DMS53 treated with DMSO at 0.1 percent for 48 hours (cell line): ENCODE measurements at regions not wholly inside any gene's neighbourhood (a gene's known extent, or its start where the extent isn't known, plus 50 kb on each side); places are given as distances from the start of the nearest gene placed in this dataset.
A peak's percentile ranks its signal among the peaks of the same experiment; 100 is the strongest.
"Not testable (repeated sequence)": the region's sequence is repeated elsewhere in the genome, so short reads cannot be mapped to it uniquely, and the experiment has no call there.

ENCODE experiments used
- DNase-seq: peaks from one replicate; lab custom pipeline; 2025; ENCODE audit not compliant: unreplicated experiment; lab: John Stamatoyannopoulos, UW

DNA sequence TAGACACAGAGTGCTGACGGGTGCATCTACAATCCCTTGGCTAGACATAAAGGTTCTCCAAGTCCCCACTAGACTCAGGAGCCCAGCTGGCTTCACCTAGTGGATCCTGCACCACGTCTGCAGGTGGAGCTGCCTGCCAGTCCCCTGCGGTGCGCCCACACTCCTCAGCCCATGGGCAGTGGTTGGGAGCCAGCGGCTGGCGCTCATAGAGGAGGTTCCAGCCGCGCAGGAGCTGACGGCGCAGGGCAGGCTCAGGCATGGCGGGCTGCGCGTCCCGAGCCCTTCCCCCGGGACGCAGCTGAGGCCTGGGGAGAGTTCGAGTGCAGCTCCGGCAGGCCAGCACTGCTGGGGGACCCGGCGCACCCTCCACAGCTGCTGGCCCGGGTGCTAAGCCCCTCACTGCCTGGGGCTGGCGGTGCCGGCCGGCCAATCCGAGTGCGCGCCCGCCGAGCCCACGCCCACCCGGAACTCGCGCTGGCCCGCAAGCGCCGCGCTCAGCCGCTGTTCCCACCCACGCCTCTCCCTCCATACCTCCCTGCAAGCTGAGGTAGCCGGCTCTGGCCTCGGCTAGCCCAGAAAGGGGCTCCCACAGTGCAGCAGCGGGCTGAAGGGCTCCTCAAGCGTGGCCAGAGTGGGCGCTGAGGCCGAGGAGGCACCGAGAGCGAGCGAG is 1364.5 kb upstream of the WWC1 start:
- not testable (repeated sequence) for DNase-seq

GRCh38 chr5:166936351-166936750 is 1355.1 kb upstream of the WWC1 start:
- DNase-seq = no peak

DNA sequence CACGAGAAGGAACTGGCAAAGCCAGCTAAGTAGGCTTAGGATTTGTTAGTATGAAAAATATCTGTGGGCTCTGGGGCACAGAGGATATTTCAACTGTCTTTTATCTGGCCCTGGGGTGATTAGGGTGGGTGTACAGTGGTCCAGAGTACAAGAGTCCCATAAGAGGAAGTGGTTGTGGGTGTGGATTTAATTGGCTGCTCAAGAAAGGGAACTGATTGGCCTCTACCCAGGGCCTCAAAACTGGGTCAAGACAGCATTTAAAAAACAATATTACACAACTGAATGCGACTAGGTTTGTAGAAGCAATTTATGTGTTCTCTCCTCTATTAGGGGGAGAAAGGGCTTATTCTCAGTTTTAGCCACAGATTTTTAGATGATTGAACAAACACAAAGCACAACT is 1353.4 kb upstream of the WWC1 start:
- DNase-seq = no peak

- no peak for DNase-seq
Measured at GRCh38 chr5:166942948-166943347, 1348.5 kb upstream of the WWC1 start.

DNA sequence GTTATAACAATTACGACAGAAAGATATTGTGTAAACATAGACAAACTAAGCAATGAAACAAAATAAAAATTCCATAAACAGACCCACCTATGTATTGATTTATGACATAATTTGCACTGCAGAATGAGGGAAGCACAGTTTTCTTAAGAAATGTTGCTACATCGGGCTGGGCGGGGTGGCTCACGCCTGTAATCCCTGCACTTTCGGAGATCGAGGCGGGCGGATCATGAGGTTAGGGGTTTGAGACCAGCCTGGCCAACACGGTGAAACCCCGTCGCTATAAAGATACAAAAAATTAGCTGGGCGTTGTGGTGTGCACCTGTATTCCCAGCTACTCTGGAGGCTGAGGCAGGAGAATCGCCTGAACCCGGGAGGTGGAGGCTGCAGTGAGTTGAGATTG is 1344.4 kb upstream of the WWC1 start:
- DNase-seq = no peak

- DNase-seq = no peak
Measured at GRCh38 chr5:166948679-166949078, 1342.8 kb upstream of the WWC1 start.

GRCh38 chr5:166952048-166952447 is 1339.4 kb upstream of the WWC1 start:
- no peak for DNase-seq

DNA sequence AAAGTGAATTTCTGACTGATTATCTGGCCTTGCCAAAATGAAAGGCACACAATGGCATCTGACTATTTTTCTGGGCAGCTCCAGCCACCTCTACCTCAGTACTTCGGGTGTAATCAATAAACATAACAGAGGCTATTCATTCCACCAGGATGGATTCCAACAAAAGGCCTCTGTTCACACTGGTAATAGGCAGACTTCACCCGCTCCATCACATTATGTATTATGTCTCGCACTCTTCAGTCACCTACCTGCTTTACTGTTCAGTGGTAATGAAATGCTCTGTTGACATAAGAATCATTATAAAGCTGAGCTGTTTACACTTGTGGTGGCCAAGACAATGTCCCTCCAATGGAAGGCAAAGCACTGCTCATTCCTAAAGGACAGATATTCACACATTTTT is 1333.7 kb upstream of the WWC1 start:
- no peak for DNase-seq

- no peak for DNase-seq
Measured at GRCh38 chr5:166959766-166960165, 1331.7 kb upstream of the WWC1 start.

DNA sequence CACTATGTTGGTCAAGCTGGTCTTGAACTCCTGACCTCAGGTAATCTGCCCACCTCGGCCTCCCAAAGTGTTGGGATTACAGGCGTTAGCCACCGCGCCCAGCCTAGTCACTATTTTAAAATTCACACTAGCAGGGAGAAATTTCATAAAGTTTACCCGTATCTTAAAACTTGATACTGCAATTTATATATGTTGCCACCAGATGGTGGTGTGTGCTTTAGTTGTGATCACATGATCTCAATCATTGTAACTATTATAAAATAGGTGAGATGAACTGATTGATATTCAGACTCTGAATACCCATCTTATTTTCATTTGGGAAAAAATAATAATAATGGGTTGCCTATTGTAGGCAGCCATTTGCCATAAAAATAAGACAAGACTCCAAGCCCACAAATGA is 1330.4 kb upstream of the WWC1 start:
- DNase-seq = peak; percentile 5

GRCh38 chr5:166961913-166962312 is 1329.5 kb upstream of the WWC1 start:
- DNase-seq = no peak

- no peak for DNase-seq
Measured at GRCh38 chr5:166962461-166962860, 1329.0 kb upstream of the WWC1 start.

DNA sequence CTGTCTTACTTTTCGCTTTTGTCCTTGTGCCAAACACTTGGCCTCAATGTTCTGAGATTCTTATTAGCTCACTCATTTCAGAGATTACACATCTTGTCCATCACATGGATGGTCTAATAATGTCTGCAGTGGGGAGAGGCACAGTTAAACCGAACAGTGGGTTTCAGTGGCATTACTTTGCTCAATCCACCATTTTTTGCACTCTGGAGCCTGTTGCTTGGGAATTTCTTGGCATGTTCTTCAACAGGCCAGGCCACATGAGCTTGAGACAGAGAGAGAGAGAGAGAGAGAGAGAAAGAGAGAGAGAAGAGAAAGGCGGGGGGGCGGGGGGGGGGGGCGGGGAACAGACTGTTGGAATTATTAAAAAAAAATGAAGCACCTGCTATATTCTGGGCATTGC is 1327.8 kb upstream of the WWC1 start:
- DNase-seq = no peak

GRCh38 chr5:166977911-166978422 is 1313.5 kb upstream of the WWC1 start:
- no peak for DNase-seq

DNA sequence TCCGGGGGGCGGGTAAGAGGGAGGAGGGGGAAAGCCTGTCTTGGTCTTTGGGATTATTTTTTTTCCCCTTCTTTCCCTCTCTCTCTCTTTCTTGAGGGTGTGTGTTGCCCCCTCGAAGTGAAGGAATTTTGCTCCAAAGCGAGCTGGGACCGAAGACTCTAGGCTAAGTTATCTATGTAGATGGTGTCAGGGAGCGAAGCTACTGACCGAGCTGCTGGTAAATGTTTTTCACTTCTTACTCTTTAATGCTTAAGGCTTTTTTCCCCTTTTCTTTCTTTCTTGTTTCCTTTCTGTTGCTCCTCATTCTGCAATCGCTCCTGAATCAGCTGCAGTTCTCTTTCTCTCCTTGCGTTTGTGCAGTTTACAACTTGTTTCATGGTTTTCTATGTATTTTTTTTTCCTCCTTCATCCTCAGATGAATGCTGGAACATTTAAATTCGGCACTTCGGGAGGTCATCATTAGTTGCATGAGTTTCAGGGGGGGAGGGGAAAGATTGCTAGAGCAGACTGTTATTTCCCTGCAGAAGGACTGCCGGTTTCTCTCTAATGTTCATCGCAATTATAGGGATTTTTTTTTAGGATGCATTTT is 1312.0 kb upstream of the WWC1 start:
- DNase-seq = no peak

- no peak for DNase-seq
Measured at GRCh38 chr5:166980666-166981065, 1310.8 kb upstream of the WWC1 start.

- no peak for DNase-seq
Measured at GRCh38 chr5:166982226-166982625, 1309.2 kb upstream of the WWC1 start.

- DNase-seq = no peak
Measured at GRCh38 chr5:166991601-166992000, 1299.8 kb upstream of the WWC1 start.

GRCh38 chr5:166992108-166992507 is 1299.3 kb upstream of the WWC1 start:
- no peak for DNase-seq

- no peak for DNase-seq
Measured at GRCh38 chr5:166992874-166993722, 1298.3 kb upstream of the WWC1 start.

DNA sequence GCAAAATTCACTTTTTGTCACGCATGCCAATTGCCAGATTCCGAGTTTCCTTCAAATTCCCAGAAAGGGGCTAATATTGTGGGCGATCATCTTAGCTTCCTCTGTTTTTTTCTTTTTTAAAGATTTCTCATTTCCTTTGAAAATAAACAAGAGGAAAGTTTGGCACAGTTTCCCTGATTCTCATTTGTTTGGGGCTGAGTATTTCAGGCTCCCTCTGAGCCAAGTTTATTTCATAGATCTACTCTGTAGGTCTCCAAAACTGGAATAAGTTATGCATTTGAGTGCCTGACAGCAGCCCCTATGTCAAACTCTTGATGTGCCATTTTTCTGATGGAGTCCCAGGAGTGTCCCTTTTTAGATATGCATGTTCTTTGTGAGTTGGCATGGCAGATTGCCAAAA is 1297.2 kb upstream of the WWC1 start:
- DNase-seq = no peak

DNA sequence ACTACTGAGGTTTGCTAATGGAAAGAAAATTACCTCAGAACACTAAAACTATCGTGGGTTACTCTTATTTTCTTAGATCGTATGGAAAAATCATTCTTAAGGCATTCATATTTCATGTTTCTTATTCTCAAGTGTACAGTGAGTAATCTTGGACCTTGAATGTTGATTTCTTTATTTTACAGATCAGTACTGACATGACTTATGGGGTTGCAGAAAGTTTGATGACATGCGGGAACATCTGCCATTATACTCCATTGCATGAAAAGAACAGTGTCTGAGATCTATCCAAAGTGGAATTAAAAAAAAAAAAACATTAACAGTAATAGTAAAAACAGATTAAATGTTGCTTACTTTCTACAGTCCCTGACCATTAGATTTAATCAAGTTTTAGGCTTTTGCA is 1290.2 kb upstream of the WWC1 start:
- DNase-seq = no peak
